ENCODE measurements at regions not wholly inside any gene's neighbourhood (a gene's known extent, or its start where the extent isn't known, plus 50 kb on each side); places are given as distances from the start of the nearest gene placed in this dataset.
"Not testable (repeated sequence)": the region's sequence is repeated elsewhere in the genome, so short reads cannot be mapped to it uniquely, and the experiment has no call there.

- no peak for DNase-seq (ENCODE audit: low read depth, low spot score)
These were observed 136.1 kb upstream of the LIPC start for GRCh38 chr15:58295637-58296215.

GRCh38 chr15:58296276-58296675 lies 135.5 kb upstream of the LIPC start:
- no peak for DNase-seq (ENCODE audit: low read depth, low spot score)

GRCh38 chr15:58297639-58298038 lies 134.2 kb upstream of the LIPC start:
- no peak for DNase-seq (ENCODE audit: low read depth, low spot score)

GRCh38 chr15:58298879-58299850 lies 132.6 kb upstream of the LIPC start:
- no peak for DNase-seq (ENCODE audit: low read depth, low spot score)

GRCh38 chr15:58302832-58303231 lies 129.0 kb upstream of the LIPC start:
- DNase-seq (ENCODE audit: low read depth, low spot score): no peak

- no peak for DNase-seq (ENCODE audit: low read depth, low spot score)
These were observed 128.6 kb upstream of the LIPC start for GRCh38 chr15:58303236-58303635.

GRCh38 chr15:58306591-58307312 lies 125.0 kb upstream of the LIPC start:
- no peak for DNase-seq (ENCODE audit: low read depth, low spot score)

- no peak for DNase-seq (ENCODE audit: low read depth, low spot score)
These were observed 124.4 kb upstream of the LIPC start for GRCh38 chr15:58307313-58307961.

- no peak for DNase-seq (ENCODE audit: low read depth, low spot score)
These were observed 122.9 kb upstream of the LIPC start for GRCh38 chr15:58308742-58309355.

- DNase-seq (ENCODE audit: low read depth, low spot score): no peak
These were observed 121.5 kb upstream of the LIPC start for GRCh38 chr15:58309963-58310928.

- DNase-seq (ENCODE audit: low read depth, low spot score): no peak
These were observed 120.2 kb upstream of the LIPC start for GRCh38 chr15:58311556-58311955.

- DNase-seq (ENCODE audit: low read depth, low spot score): no peak
These were observed 119.8 kb upstream of the LIPC start for GRCh38 chr15:58312031-58312430.

- no peak for DNase-seq (ENCODE audit: low read depth, low spot score)
These were observed 118.5 kb upstream of the LIPC start for GRCh38 chr15:58313304-58313703.

GRCh38 chr15:58313810-58314592 lies 117.8 kb upstream of the LIPC start:
- no peak for DNase-seq (ENCODE audit: low read depth, low spot score)

- no peak for DNase-seq (ENCODE audit: low read depth, low spot score)
These were observed 117.1 kb upstream of the LIPC start for GRCh38 chr15:58314593-58315216.

- DNase-seq (ENCODE audit: low read depth, low spot score): no peak
These were observed 113.3 kb upstream of the LIPC start for GRCh38 chr15:58318517-58318916.

GRCh38 chr15:58321034-58321433 lies 110.8 kb upstream of the LIPC start:
- no peak for DNase-seq (ENCODE audit: low read depth, low spot score)

GRCh38 chr15:58322253-58322652 lies 109.5 kb upstream of the LIPC start:
- no peak for DNase-seq (ENCODE audit: low read depth, low spot score)

GRCh38 chr15:58323321-58323720 lies 108.5 kb upstream of the LIPC start:
- not testable (repeated sequence) for DNase-seq (ENCODE audit: low read depth, low spot score)
